GM12891 (cell line): ENCODE measurements at regions not wholly inside any gene's neighbourhood (a gene's known extent, or its start where the extent isn't known, plus 50 kb on each side); places are given as distances from the start of the nearest gene placed in this dataset.

Experiments
- DNase-seq: peaks from one replicate; pipeline ENCODE4 v3.0.0; 2011; ENCODE audit warnings: low spot score; ENCODE audit not compliant: insufficient read length
- FAIRE-seq: peaks from 2 replicates; lab custom pipeline; 2011; peaks lifted over from hg19 to GRCh38; lab: Jason Lieb, UNC
- PAX5 ChIP-seq: IDR thresholded peaks from 2 replicates; pipeline ENCODE4 v1.6.1; 2011; ENCODE audit warnings: low read length, moderate library complexity, mild to moderate bottlenecking; ENCODE audit not compliant: insufficient read depth, severe bottlenecking
- POLR2A ChIP-seq: IDR thresholded peaks from 2 replicates; pipeline ENCODE4 v1.6.1; 2011; ENCODE audit warnings: low read depth, low read length, control low read depth
- POLR2AphosphoS5 ChIP-seq: IDR thresholded peaks from 2 replicates; pipeline ENCODE4 v1.6.1; 2011; ENCODE audit warnings: low read depth, low read length, control low read depth
- POU2F2 ChIP-seq: IDR thresholded peaks from 2 replicates; pipeline ENCODE4 v1.6.1; 2011; ENCODE audit warnings: low read depth, mild to moderate bottlenecking, control low read depth, low read length, moderate library complexity
- SPI1 ChIP-seq: IDR thresholded peaks from 2 replicates; pipeline ENCODE4 v1.6.1; 2011; ENCODE audit warnings: low read depth, low read length, control low read depth
- TAF1 ChIP-seq: IDR thresholded peaks from 2 replicates; pipeline ENCODE4 v1.6.1; 2011; ENCODE audit warnings: low read depth, low read length, control low read depth

GRCh38 chr6:22025468-22026163 lies 271.2 kb downstream of the PRL start:
- peak; percentile 82 for FAIRE-seq
- TF ChIP-seq PAX5 (no peak), POLR2AphosphoS5 (peak; percentile 38; the same call in 1 of the 2 replicates), POLR2A (peak; percentile 52), TAF1 (peak; percentile 20; the same call in 1 of the 2 replicates), SPI1 (0 out of 2 replicates have a peak, but pooled peaks have one; percentile 13), POU2F2 (no peak)
- peak; percentile 22 for DNase-seq

- no peak for TF ChIP-seq POU2F2
- TF ChIP-seq POLR2AphosphoS5: no peak
- no peak for TF ChIP-seq SPI1
- TF ChIP-seq TAF1: 0 out of 2 replicates have a peak, but pooled peaks have one; percentile 10
- TF ChIP-seq PAX5: no peak
- no peak for DNase-seq
- no peak for FAIRE-seq
Measured at GRCh38 chr6:22026164-22026678, 270.6 kb downstream of the PRL start.

GRCh38 chr6:22027040-22027725 lies 269.7 kb downstream of the PRL start:
- TF ChIP-seq POLR2A (no peak), SPI1 (no peak), POLR2AphosphoS5 (no peak), POU2F2 (no peak), PAX5 (no peak)
- DNase-seq (no peak), FAIRE-seq (no peak)

GRCh38 chr6:22028403-22029090 lies 268.3 kb downstream of the PRL start:
- FAIRE-seq: peak; percentile 83
- no peak for TF ChIP-seq TAF1
- peak; percentile 37; the same call in 1 of the 2 replicates for TF ChIP-seq SPI1
- TF ChIP-seq PAX5: no peak
- DNase-seq: no peak

- DNase-seq (no peak), FAIRE-seq (peak; percentile 35)
- TF ChIP-seq SPI1: 0 out of 2 replicates have a peak, but pooled peaks have one; percentile 24
- TF ChIP-seq POLR2AphosphoS5: no peak
Measured at GRCh38 chr6:22029171-22029570, 267.7 kb downstream of the PRL start.

GRCh38 chr6:22030730-22031619 lies 265.9 kb downstream of the PRL start:
- no peak for FAIRE-seq

GRCh38 chr6:22035690-22036089 lies 261.1 kb downstream of the PRL start:
- FAIRE-seq: no peak

More at GRCh38 chr6:22030730-22031619, 265.9 kb downstream of the PRL start:
- no peak for DNase-seq
- no peak for TF ChIP-seq SPI1
- no peak for TF ChIP-seq POLR2A
- TF ChIP-seq TAF1: no peak
- no peak for TF ChIP-seq POU2F2

GRCh38 chr6:22036275-22036674 lies 260.6 kb downstream of the PRL start:
- TF ChIP-seq POU2F2: no peak
- no peak for TF ChIP-seq POLR2AphosphoS5
- no peak for TF ChIP-seq POLR2A
- no peak for TF ChIP-seq PAX5
- no peak for TF ChIP-seq SPI1
- no peak for TF ChIP-seq TAF1
- FAIRE-seq (peak; percentile 85), DNase-seq (no peak)

More at GRCh38 chr6:22035690-22036089, 261.1 kb downstream of the PRL start:
- DNase-seq: no peak
- TF ChIP-seq POLR2A (no peak), POU2F2 (no peak), SPI1 (no peak), TAF1 (no peak), PAX5 (no peak), POLR2AphosphoS5 (no peak)

- no peak for FAIRE-seq
- TF ChIP-seq PAX5 (no peak), SPI1 (no peak), POLR2AphosphoS5 (no peak), TAF1 (no peak), POLR2A (no peak), POU2F2 (no peak)
- DNase-seq: no peak
Measured at GRCh38 chr6:22036699-22037098, 260.1 kb downstream of the PRL start.
